ENCODE measurements at regions not wholly inside any gene's neighbourhood (a gene's known extent, or its start where the extent isn't known, plus 50 kb on each side); places are given as distances from the start of the nearest gene placed in this dataset.
A peak's percentile ranks its signal among the peaks of the same experiment; 100 is the strongest.
"Not testable (repeated sequence)": the region's sequence is repeated elsewhere in the genome, so short reads cannot be mapped to it uniquely, and the experiment has no call there.

GRCh38 chr4:187128222-187128621 lies 404.6 kb upstream of the FAT1 start:
- H3K4me1 ChIP-seq (ENCODE audit: control insufficient read depth, extremely low read depth, insufficient read depth, low read length) = peaks cover 30% of the 10 kb centered on the region
- H4K20me1 ChIP-seq (ENCODE audit: control insufficient read depth, extremely low read depth, insufficient read depth, low read length) = no peaks in the 10 kb centered on the region
- no peaks in the 10 kb centered on the region for H3K9me1 ChIP-seq (ENCODE audit: control insufficient read depth, extremely low read depth, insufficient read depth, low read length)
- no peak for TF ChIP-seq CTCF (optimal IDR thresholded peaks at IDR 0.05 in 1 of 3, IDR thresholded peaks at IDR 0.05 in 1 of 3, conservative IDR thresholded peaks at IDR 0.05 in 1 of 3; ENCODE audit: extremely low read depth in 1 of 3, insufficient read depth in 2 of 3, low read length in 3 of 3)
- TF ChIP-seq EZH2 (IDR thresholded peaks at IDR 0.05; ENCODE audit: low read length) = no peak
- H3K79me2 ChIP-seq (ENCODE audit: control insufficient read depth, insufficient read depth, low read length) = no peaks in the 10 kb centered on the region
- H3K9ac ChIP-seq (ENCODE audit: control insufficient read depth, extremely low read depth, insufficient read depth, low read length) = peak overlapping the region; percentile 81
- no peaks in the 10 kb centered on the region for H3K36me3 ChIP-seq (ENCODE audit: control insufficient read depth in 2 of 2, extremely low read depth in 1 of 2, insufficient read depth in 2 of 2, low read length in 2 of 2)
- H3K9me3 ChIP-seq (ENCODE audit: control insufficient read depth, low read depth, low read length) = peaks cover 6% of the 10 kb centered on the region
- no peaks in the 10 kb centered on the region for H3K27me3 ChIP-seq (ENCODE audit: control insufficient read depth, extremely low read depth, insufficient read depth, low read length)
- dilution Hi-C loops (cut with MboI; ENCODE audit: extremely low pct_ligation_motif_present, low sequenced_read_pairs) = no loop called here
- H3K27ac ChIP-seq (ENCODE audit: control insufficient read depth, insufficient read depth, low read length) = peak overlapping the region; percentile 98
- H3K4me2 ChIP-seq (ENCODE audit: control insufficient read depth, extremely low read depth, insufficient read depth, low read depth, low read length) = peak overlapping the region; percentile 96
- peak overlapping the region; percentile 61 for H2AFZ ChIP-seq (ENCODE audit: control insufficient read depth, low read length)
- peak; percentile 99 for FAIRE-seq
- peak overlapping the region; percentile 27 to 60 (median 57) for H3K4me3 ChIP-seq (ENCODE audit: control insufficient read depth in 2 of 3, extremely low read depth in 1 of 3, insufficient read depth in 2 of 3, low read depth in 1 of 3, low read length in 3 of 3)
- DNase-seq (ENCODE audit: low read depth, low spot score) = peak; percentile 80

GRCh38 chr4:187128976-187129375 lies 405.3 kb upstream of the FAT1 start:
- no peaks in the 10 kb centered on the region for H3K9me1 ChIP-seq (ENCODE audit: control insufficient read depth, extremely low read depth, insufficient read depth, low read length)
- DNase-seq (ENCODE audit: low read depth, low spot score) (peak; percentile 82), FAIRE-seq (no peak)
- H3K79me2 ChIP-seq (ENCODE audit: control insufficient read depth, insufficient read depth, low read length) = no peaks in the 10 kb centered on the region
- no peak for TF ChIP-seq EZH2 (IDR thresholded peaks at IDR 0.05; ENCODE audit: low read length)
- peak overlapping the region; percentile 96 for H3K4me2 ChIP-seq (ENCODE audit: control insufficient read depth, extremely low read depth, insufficient read depth, low read depth, low read length)
- no peaks in the 10 kb centered on the region for H4K20me1 ChIP-seq (ENCODE audit: control insufficient read depth, extremely low read depth, insufficient read depth, low read length)
- H3K27ac ChIP-seq (ENCODE audit: control insufficient read depth, insufficient read depth, low read length) = peak overlapping the region; percentile 98
- H3K4me3 ChIP-seq (ENCODE audit: control insufficient read depth in 2 of 3, extremely low read depth in 1 of 3, insufficient read depth in 2 of 3, low read depth in 1 of 3, low read length in 3 of 3) = peak overlapping the region; percentile 27 to 60 (median 57)
- peaks cover 30% of the 10 kb centered on the region for H3K4me1 ChIP-seq (ENCODE audit: control insufficient read depth, extremely low read depth, insufficient read depth, low read length)
- peaks cover 6% of the 10 kb centered on the region for H3K9me3 ChIP-seq (ENCODE audit: control insufficient read depth, low read depth, low read length)
- dilution Hi-C loops (cut with MboI; ENCODE audit: extremely low pct_ligation_motif_present, low sequenced_read_pairs) = no loop called here
- H3K36me3 ChIP-seq (ENCODE audit: control insufficient read depth in 2 of 2, extremely low read depth in 1 of 2, insufficient read depth in 2 of 2, low read length in 2 of 2) = no peaks in the 10 kb centered on the region
- H3K27me3 ChIP-seq (ENCODE audit: control insufficient read depth, extremely low read depth, insufficient read depth, low read length) = no peaks in the 10 kb centered on the region
- no peak overlapping the region for H2AFZ ChIP-seq (ENCODE audit: control insufficient read depth, low read length)
- peak overlapping the region; percentile 81 for H3K9ac ChIP-seq (ENCODE audit: control insufficient read depth, extremely low read depth, insufficient read depth, low read length)

- H2AFZ ChIP-seq (ENCODE audit: control insufficient read depth, low read length); H3K27me3 ChIP-seq (ENCODE audit: control insufficient read depth, extremely low read depth, insufficient read depth, low read length); H3K36me3 ChIP-seq (ENCODE audit: control insufficient read depth in 2 of 2, extremely low read depth in 1 of 2, insufficient read depth in 2 of 2, low read length in 2 of 2); H3K79me2 ChIP-seq (ENCODE audit: control insufficient read depth, insufficient read depth, low read length); H3K27ac ChIP-seq (ENCODE audit: control insufficient read depth, insufficient read depth, low read length); dilution Hi-C loops (cut with MboI; ENCODE audit: extremely low pct_ligation_motif_present, low sequenced_read_pairs); H3K9me3 ChIP-seq (ENCODE audit: control insufficient read depth, low read depth, low read length); H3K4me3 ChIP-seq (ENCODE audit: control insufficient read depth in 2 of 3, extremely low read depth in 1 of 3, insufficient read depth in 2 of 3, low read depth in 1 of 3, low read length in 3 of 3); H4K20me1 ChIP-seq (ENCODE audit: control insufficient read depth, extremely low read depth, insufficient read depth, low read length); DNase-seq (ENCODE audit: low read depth, low spot score); FAIRE-seq; H3K9ac ChIP-seq (ENCODE audit: control insufficient read depth, extremely low read depth, insufficient read depth, low read length); H3K4me2 ChIP-seq (ENCODE audit: control insufficient read depth, extremely low read depth, insufficient read depth, low read depth, low read length); H3K9me1 ChIP-seq (ENCODE audit: control insufficient read depth, extremely low read depth, insufficient read depth, low read length): not testable (repeated sequence)
- peaks cover 30% of the 10 kb centered on the region for H3K4me1 ChIP-seq (ENCODE audit: control insufficient read depth, extremely low read depth, insufficient read depth, low read length)
Measured at GRCh38 chr4:187131826-187132225, 408.2 kb upstream of the FAT1 start.
